ENCODE measurements at regions not wholly inside any gene's neighbourhood (a gene's known extent, or its start where the extent isn't known, plus 50 kb on each side); places are given as distances from the start of the nearest gene placed in this dataset.
A peak's percentile ranks its signal among the peaks of the same experiment; 100 is the strongest.

DNA sequence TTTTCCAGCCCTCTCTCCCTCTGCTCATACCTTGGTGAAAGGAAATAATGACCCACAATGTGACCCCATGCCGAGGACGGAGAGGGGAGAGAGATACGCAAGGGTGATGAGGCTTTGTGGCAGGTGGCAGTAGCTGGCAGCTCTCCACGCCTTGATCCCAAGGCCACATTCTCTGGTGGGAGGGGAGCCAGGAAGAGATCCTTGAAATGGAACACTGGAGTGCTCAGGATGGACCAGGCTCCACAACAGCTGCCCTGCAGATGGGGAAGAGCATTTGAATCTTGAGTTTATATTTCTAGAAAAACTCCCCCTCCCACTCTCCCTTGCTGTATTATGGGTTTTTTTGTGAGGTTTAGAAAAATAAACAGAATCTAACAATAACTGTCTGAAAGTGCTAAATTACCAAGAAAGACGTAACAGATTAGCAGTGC lies 61.6 kb upstream of the CDON start:
- no peak for DNase-seq (ENCODE audit: low read depth)
- H3K4me3 ChIP-seq (ENCODE audit: low read length), result no peak overlapping the region
- TF ChIP-seq, protein P1, sequence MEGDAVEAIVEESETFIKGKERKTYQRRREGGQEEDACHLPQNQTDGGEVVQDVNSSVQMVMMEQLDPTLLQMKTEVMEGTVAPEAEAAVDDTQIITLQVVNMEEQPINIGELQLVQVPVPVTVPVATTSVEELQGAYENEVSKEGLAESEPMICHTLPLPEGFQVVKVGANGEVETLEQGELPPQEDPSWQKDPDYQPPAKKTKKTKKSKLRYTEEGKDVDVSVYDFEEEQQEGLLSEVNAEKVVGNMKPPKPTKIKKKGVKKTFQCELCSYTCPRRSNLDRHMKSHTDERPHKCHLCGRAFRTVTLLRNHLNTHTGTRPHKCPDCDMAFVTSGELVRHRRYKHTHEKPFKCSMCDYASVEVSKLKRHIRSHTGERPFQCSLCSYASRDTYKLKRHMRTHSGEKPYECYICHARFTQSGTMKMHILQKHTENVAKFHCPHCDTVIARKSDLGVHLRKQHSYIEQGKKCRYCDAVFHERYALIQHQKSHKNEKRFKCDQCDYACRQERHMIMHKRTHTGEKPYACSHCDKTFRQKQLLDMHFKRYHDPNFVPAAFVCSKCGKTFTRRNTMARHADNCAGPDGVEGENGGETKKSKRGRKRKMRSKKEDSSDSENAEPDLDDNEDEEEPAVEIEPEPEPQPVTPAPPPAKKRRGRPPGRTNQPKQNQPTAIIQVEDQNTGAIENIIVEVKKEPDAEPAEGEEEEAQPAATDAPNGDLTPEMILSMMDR (conservative IDR thresholded peaks at IDR 0.05; ENCODE audit: low read depth, low read length), result no peak

DNA sequence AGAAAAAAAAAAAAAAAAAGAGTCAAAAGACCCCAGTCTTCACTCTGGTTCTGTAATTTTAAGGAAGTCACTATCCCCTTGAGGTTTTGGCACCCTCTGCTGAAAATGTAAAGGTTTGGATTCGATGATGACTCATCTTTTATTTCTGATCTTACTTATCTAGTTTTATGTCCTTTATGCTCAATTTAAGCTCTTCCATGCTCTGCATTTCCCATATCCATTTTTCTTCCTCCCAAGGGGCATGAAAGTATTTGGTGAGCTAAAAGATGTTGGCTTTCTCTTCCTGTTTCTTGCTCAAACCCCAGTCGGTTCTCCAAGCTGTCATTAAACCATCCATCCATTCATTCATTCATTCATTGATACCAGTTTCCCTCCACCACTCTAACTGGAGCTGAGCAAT lies 61.0 kb upstream of the CDON start:
- TF ChIP-seq, protein P1 (conservative IDR thresholded peaks at IDR 0.05; ENCODE audit: low read depth, low read length), result no peak

DNA sequence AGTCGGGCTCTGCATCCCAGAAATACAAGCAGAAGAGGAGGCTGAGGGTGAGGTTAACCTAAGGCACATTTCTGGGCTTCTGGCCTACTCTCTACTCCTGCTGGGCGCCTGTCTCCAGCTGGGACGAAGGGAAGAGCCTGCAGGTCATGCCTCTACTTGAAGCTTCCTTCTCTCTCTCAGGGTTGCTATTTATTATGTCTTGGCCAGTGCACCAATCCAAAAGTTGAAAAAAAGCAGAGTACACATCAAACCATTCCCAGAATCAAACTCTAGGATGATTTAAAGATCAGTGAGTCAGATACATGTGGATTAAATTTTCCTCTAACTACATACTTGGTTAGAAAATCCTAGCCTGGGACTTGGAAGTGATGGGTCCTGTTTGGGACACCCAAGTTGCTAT lies 60.2 kb upstream of the CDON start:
- TF ChIP-seq, protein P1 (conservative IDR thresholded peaks at IDR 0.05; ENCODE audit: low read depth, low read length), result no peak
- DNase-seq (ENCODE audit: low read depth), result no peak
- H3K4me3 ChIP-seq (ENCODE audit: low read length), result no peak overlapping the region

More for the DNA sequence above, 61.0 kb upstream of the CDON start:
- no peak for DNase-seq (ENCODE audit: low read depth)
- no peak overlapping the region for H3K4me3 ChIP-seq (ENCODE audit: low read length)

DNA sequence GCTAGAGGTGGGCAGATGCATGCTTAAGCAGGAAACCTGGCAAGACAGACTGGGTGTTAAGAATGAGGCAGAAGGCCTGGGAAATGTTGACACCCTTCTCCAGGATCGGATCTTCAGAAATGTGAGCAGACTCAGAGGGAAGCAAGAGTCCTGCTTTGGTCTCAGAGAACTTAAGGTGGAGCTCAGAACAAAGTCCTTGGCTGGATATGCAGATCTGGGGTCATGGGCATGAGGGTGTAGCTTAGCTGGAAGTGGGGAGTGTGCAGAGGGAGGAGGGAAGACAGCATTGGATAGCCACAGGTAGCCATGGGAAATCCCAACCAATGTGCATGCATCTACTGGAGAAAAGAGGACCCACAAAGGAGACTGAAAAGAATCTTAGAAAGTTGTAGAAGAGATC lies 58.6 kb upstream of the CDON start:
- no peak overlapping the region for H3K4me3 ChIP-seq (ENCODE audit: low read length)

DNA sequence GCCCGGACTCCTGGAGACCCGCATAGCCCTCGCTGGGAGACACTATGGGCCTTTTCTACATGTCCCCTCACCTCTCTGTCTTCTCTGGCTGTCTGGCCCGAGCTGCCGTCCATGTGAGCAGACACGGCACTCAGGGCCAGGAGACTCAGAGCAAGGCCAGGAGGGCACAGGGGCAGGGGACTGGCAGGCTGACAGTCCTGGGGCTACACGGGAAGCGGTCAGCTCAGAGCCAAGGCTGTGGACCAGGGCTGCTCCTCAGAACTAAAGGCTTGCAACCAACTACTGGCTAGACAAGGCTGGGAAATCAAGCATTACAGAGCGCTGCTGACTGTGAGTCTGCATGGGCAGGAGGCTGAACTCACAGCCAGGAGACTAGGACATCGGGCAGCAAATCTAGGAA lies 56.1 kb upstream of the CDON start:
- TF ChIP-seq, protein P1 (conservative IDR thresholded peaks at IDR 0.05; ENCODE audit: low read depth, low read length), result no peak
- no peak overlapping the region for H3K4me3 ChIP-seq (ENCODE audit: low read length)
- no peak for DNase-seq (ENCODE audit: low read depth)

More for the DNA sequence above, 58.6 kb upstream of the CDON start:
- DNase-seq (ENCODE audit: low read depth), result no peak
- TF ChIP-seq, protein P1 (conservative IDR thresholded peaks at IDR 0.05; ENCODE audit: low read depth, low read length), result no peak

DNA sequence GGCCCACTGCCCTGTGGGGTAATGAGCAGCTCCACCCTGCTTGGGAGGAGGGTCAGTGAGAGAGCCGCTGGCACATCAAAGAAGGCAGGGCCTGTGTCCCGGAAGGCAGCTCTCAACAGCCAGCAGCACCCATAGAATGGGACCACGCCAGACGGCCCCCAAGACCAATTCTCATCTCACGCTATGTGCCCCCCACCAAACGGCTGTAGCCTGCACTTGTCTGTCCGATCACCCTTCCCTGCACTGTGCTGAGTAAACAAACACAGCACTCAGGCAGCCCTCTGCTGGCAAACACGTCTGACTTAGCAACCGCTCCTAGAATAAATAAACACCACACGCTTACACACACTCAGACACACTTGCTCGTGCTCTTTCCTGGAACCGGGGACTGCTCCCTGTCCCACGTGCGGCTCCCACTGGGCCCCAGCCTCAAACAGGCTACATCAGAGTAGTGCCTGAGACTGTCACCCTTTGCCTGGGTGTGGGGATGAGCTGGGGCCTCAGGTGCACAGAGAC lies 53.2 kb upstream of the CDON start:
- TF ChIP-seq, protein P1 (conservative IDR thresholded peaks at IDR 0.05; ENCODE audit: low read depth, low read length), result peak; percentile 41
- peak; percentile 81 for DNase-seq (ENCODE audit: low read depth)
- no peak overlapping the region for H3K4me3 ChIP-seq (ENCODE audit: low read length)

DNA sequence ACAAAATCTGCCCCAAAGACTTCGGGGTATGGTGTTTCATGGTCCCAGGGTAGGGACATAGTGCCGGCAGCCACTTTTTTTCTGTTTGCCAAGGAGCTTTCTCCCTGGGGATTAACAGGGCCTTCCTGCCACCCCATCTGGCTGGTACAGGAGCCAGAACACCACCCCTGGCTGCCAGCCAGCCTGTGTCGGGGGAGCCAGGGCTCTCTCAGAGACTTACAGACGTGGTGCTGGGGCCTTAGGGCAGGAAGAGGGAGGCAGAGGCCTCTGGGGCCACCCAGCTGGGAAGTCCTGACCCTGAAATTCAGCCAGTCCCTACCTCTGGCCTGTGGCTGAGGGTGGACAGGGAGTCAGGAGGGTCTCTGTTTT lies 52.4 kb upstream of the CDON start:
- TF ChIP-seq, protein P1 (conservative IDR thresholded peaks at IDR 0.05; ENCODE audit: low read depth, low read length), result no peak
- no peak overlapping the region for H3K4me3 ChIP-seq (ENCODE audit: low read length)
- peak; percentile 80 for DNase-seq (ENCODE audit: low read depth)
